NCI-H510A (cell line): ENCODE measurements at regions not wholly inside any gene's neighbourhood (a gene's known extent, or its start where the extent isn't known, plus 50 kb on each side); places are given as distances from the start of the nearest gene placed in this dataset.
"Not testable (repeated sequence)": the region's sequence is repeated elsewhere in the genome, so short reads cannot be mapped to it uniquely, and the experiment has no call there.

ENCODE experiments used
- DNase-seq: peaks from one replicate; lab custom pipeline; 2025; lab: John Stamatoyannopoulos, UW

DNA sequence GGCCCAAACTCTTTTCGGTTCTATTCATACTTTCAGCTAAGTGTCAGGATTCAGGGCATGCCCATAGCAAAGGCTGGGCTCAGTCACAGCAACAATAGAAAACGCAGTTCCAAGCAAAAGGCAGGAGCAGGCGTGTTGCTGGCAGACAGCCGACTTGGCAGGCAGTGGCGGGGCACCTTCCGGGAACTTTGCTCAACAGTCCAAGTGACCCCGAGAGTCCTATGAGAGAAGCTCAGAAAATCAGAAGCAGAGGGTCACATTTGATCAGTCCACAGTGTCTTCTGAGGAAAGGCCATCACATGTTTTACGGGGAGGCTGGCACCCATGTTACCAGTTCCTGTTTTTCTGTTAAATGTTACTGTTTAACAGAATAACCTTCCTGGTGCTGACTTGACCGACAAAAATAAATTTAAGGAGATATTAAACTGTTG, 115.0 kb downstream of the DACT1 start:
- no peak for DNase-seq

DNA sequence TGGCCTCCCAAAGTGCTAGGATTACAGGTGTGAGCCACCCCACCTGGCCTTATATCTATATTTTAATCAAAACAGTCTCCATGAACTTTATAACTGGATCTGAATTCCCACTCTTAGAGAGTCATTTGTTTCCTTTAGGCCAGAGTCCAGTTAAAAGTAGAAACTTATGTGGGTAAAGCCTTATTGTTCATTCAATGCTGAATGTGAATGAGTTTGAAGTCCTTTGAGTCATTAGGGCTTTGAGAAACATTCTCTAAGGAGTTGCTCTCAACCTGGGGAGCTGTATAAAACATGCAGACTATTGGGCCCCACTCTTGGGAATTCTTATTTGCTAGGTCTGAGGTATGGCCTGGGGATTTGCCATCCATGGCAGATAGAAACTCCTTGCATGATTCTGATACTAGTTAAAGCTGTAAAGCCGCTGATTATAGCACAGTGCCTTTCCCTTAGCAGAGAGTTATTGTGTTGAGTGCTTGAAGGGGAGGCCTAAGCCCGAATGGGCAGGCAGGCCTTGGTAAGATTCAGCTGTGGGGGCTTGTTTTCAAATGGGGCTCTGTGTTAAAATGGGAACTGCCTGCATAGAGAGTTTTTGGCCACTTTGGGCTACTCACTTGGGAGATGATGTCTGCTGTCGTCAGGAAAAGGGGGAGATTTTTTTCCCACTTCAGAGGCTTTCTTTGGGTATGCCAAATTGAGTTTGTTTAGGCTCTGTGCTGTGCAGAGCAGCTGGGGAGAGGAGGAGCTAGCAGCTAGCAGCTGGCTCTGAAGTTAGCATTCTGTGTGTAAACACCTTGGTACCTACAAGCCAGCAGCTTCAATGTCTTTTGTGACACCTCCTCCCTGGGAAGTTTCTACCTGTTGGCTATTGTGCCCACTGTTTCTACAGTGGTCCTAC, 117.5 kb downstream of the DACT1 start:
- DNase-seq, result peak; percentile 58

GRCh38 chr14:58760121-58760520, 122.4 kb downstream of the DACT1 start:
- DNase-seq, result no peak

GRCh38 chr14:58762629-58763028, 124.9 kb downstream of the DACT1 start:
- no peak for DNase-seq

DNA sequence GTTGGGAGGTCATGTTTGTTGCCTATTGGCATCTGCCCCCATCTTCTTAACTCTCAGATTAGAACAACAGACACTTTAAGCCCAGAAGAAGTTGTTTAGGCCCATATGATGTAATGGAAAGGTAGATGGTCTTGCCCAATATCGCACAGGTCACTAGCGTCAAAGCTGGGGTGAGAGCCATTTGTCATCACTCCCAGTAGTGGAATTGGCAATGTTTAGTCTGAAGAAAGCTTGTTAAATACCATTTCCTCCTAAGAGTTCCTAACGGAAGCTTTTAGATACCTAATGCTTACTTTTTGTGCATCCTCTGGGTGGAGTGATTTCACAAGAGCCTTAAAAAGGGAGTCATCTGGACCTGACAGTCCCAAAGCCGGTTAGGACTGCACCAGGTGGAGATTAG, 125.4 kb downstream of the DACT1 start:
- DNase-seq, result no peak

DNA sequence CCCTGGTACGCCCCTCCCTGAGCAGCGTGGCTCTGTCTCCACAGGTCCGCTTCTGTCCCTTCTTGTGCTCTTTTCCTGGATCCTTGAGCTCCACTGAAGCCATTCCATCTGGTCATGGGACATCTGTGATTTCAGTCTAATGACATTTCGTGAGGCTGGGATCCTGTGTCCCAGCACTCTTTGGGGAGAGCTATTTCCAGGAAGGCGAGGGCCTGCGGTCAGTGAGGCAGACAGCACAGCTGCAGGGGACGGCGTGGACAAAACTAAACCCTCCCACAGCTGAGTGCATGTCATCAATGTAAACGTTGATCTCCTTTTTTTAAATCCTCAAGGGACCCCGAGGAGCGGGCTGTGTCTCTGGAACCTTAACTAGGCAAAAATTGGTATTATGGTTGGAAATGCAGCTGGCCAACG, 127.7 kb downstream of the DACT1 start:
- DNase-seq, result no peak

GRCh38 chr14:58765843-58766242, 128.1 kb downstream of the DACT1 start:
- DNase-seq, result no peak

DNA sequence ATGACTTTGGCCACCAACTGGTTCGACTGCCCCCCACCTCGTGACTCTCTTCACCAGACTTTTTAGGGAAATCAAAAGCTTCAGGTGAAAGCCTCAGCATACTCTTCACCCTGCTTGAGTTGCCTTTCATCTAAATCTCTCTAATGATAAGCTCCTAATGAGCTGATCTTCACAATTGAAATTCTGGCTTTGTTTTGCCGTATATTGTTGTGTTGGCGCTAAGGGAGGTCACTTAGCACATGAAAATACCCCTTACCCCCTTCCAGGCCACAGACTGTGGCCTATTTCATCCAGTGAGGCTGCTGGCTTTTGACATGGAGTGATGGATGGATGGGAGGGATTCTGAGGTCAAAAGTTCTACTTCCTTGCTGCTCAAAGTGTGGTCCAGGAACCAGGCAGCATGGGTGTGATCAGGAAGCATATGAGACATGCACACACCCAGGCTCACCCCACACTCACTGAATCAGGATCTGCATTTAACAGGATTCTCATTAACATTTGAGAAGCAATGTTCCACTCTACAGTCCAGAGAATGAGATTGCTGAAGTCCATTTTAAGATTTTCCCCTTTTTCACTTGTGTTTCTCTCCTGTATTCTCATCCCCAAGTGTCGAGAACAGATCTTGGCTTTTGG, 131.4 kb downstream of the DACT1 start:
- no peak for DNase-seq

GRCh38 chr14:58769771-58770170, 132.0 kb downstream of the DACT1 start:
- no peak for DNase-seq

GRCh38 chr14:58770491-58770982, 132.8 kb downstream of the DACT1 start:
- DNase-seq, result no peak

DNA sequence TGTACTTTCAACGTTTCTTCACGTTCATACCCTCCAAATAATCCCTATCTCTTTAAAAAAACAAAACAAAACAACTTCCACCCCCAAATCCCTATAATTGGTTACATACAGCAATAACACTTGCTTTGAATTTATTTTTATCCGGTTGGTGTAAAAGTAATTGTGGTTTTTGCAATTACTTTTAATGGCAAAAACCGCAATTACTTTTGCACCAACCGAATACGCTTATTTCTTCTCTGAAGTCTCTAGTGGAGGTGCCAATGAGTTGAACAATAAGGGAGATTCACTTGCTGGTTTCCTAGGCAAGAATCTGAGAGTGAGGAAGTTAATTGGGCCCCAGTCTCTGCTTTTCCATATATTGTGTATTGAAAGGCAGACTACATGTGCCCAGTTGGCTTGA, 133.3 kb downstream of the DACT1 start:
- DNase-seq, result no peak

- no peak for DNase-seq
These were observed 134.4 kb downstream of the DACT1 start for GRCh38 chr14:58772116-58772515.

GRCh38 chr14:58772794-58773620, 135.2 kb downstream of the DACT1 start:
- no peak for DNase-seq

GRCh38 chr14:58774531-58774930, 136.8 kb downstream of the DACT1 start:
- no peak for DNase-seq

DNA sequence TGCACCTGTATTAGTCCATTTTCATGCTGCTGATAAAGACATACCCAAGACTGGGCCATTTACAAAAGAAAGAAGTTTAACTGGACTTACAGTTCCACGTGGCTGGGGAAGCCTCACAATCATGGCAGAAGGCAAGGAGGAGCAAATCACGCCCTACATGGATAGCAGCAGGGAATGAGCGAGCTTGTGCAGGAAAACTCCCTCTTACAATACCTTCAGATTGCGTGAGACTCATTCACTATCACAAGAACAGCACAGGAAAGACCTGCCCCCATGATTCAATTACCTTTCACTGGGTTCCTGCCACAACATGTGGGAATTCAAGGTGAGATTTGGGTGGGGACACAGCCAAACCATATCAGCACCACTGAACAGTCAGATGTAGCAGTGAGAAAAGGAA, 137.4 kb downstream of the DACT1 start:
- DNase-seq, result not testable (repeated sequence)

GRCh38 chr14:58776516-58776915, 138.8 kb downstream of the DACT1 start:
- no peak for DNase-seq

- no peak for DNase-seq
These were observed 139.8 kb downstream of the DACT1 start for GRCh38 chr14:58777541-58777979.

DNA sequence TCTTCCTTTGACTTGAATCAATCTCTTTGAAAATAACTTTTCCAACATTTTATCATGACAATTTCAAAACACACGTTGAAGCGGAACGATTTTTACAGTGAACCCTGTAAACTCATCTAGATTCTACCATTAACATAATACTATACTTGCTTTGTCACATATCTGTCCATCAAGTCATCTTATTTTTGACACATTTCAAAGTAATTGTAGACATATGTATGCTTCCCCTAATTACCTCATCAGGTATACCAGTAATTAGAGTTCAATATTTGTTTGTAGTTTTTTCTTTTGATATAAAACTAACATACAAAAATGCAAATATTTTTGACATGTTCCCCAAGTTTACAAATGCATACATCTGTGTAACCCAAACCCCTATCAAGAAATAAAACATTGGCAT, 140.4 kb downstream of the DACT1 start:
- no peak for DNase-seq

GRCh38 chr14:58779376-58779775, 141.6 kb downstream of the DACT1 start:
- DNase-seq, result no peak

- no peak for DNase-seq
These were observed 142.4 kb downstream of the DACT1 start for GRCh38 chr14:58780185-58780584.

- DNase-seq, result no peak
These were observed 142.8 kb downstream of the DACT1 start for GRCh38 chr14:58780605-58781004.

DNA sequence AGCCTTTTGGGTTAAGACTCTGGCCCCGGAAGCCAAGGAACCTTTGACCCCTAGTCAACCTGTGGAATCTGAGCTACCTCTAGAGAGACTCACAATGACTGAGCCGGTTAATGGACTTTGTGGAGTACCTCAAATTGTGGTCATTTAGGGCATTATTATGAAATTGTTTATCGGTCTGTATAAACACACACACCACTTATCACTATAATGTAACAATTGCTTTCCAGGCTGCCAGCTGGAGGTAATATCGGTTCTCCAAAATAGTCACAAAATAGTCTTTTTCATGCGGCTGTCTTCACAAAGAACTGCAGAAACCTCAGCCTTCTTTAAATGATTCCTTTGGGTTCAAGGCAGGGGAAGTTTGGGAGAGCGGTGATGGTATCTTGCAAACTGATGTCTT, 144.2 kb downstream of the DACT1 start:
- no peak for DNase-seq
